OCI-LY7 (cell line): ENCODE measurements at regions not wholly inside any gene's neighbourhood (a gene's known extent, or its start where the extent isn't known, plus 50 kb on each side); places are given as distances from the start of the nearest gene placed in this dataset.

ENCODE experiments used
- BruUV-seq: library from RNA; stranded (reverse); fragments of 400-500 nt; replicated peaks from 2 replicates; lab custom pipeline; 2021; lab: Mats Ljungman, UMichigan
- CTCF ChIA-PET: fragments of 300-600 bp; sonication (Branson Sonifier 250); formaldehyde crosslinking; loops from one replicate; lab custom pipeline; 2022; ENCODE audit warnings: antibody characterized with exemption; ENCODE audit not compliant: unreplicated experiment; lab: Charles Lee
- POLR2A ChIA-PET: fragments of 300-600 bp; sonication (Branson Sonifier 250); formaldehyde crosslinking; loops from one replicate; lab custom pipeline; 2022; ENCODE audit warnings: antibody characterized with exemption; lab: Charles Lee
- DNase-seq: peaks from one replicate; pipeline ENCODE4 v3.0.0-alpha.2; 2015; ENCODE audit warnings: low spot score
- H2AFZ ChIP-seq: fragments of 200-600 bp; sonication (generic), shearing (Covaris generic); 2 replicates; pipeline ENCODE4 v1.6.1; 2014; ENCODE audit warnings: mild to moderate bottlenecking, antibody characterized with exemption, low read length, moderate library complexity
- H3K27ac ChIP-seq: fragments of 200-600 bp; sonication (generic); 2 replicates; pipeline ENCODE4 v1.5.1; 2014; ENCODE audit warnings: mixed run types, low read depth, mild to moderate bottlenecking, moderate library complexity, low read length, inconsistent platforms; ENCODE audit not compliant: poor library complexity, severe bottlenecking
- H3K36me3 ChIP-seq: fragments of 200-600 bp; sonication (generic); 2 replicates; pipeline ENCODE4 v1.6.1; 2014; ENCODE audit warnings: mild to moderate bottlenecking, antibody characterized with exemption, low read length, moderate library complexity, mixed read lengths; ENCODE audit not compliant: insufficient read depth
- H3K4me1 ChIP-seq: fragments of 200-600 bp; sonication (generic); 2 replicates; pipeline ENCODE4 v1.5.1; 2014; ENCODE audit warnings: mild to moderate bottlenecking, low read length; ENCODE audit not compliant: insufficient read depth, poor library complexity, severe bottlenecking
- H3K4me2 ChIP-seq: fragments of 200-600 bp; sonication (generic); 2 replicates; pipeline ENCODE4 v1.6.1; 2014; ENCODE audit warnings: mild to moderate bottlenecking, low read length
- H3K4me3 ChIP-seq: fragments of 200-600 bp; sonication (generic); 2 replicates; pipeline ENCODE4 v1.5.1; 2014; ENCODE audit warnings: mild to moderate bottlenecking, low read depth, low read length; ENCODE audit not compliant: poor library complexity, severe bottlenecking
- H3K79me2 ChIP-seq: fragments of 200-600 bp; sonication (generic); 2 replicates; pipeline ENCODE4 v1.6.1; 2016; ENCODE audit warnings: low read depth, mild to moderate bottlenecking, low read length, moderate library complexity, mixed read lengths; ENCODE audit not compliant: insufficient read depth
- H3K9me2 ChIP-seq: fragments of 200-600 bp; sonication (generic); 2 replicates; pipeline ENCODE4 v1.6.1; 2016; ENCODE audit warnings: mild to moderate bottlenecking, low read length, mixed read lengths; ENCODE audit not compliant: insufficient read depth
- H3K9me3 ChIP-seq: fragments of 200-600 bp; sonication (generic); 2 replicates; pipeline ENCODE4 v1.6.1; 2014; ENCODE audit warnings: mild to moderate bottlenecking, mixed run types, low read length, mixed read lengths
- H4K20me1 ChIP-seq: fragments of 200-600 bp; sonication (generic); 2 replicates; pipeline ENCODE4 v1.6.1; 2014; ENCODE audit warnings: mild to moderate bottlenecking, antibody characterized with exemption, low read length, moderate library complexity, mixed read lengths; ENCODE audit not compliant: insufficient read depth
- EZH2phosphoT487 ChIP-seq: fragments of 200-600 bp; sonication (generic); IDR thresholded peaks from 2 replicates; pipeline ENCODE4 v1.6.1; 2018; ENCODE audit warnings: low read depth, borderline replicate concordance, mild to moderate bottlenecking, mixed run types, antibody characterized with exemption, low read length, moderate library complexity, mixed read lengths
- intact Hi-C: fragments of 100-400 bp; cut with micrococcal nuclease; formaldehyde crosslinking; loops from one replicate; pipeline ENCODE4 v1.10.0; 2022; ENCODE audit not compliant: unreplicated experiment
- TF ChIP-seq, protein P1 (sequence below): fragments of 200-600 bp; sonication (generic); conservative IDR thresholded peaks from 2 replicates; pipeline ENCODE4 v1.5.1; 2014; ENCODE audit warnings: mild to moderate bottlenecking, antibody characterized with exemption, low read length, moderate library complexity, mixed read lengths

GRCh38 chr15:35854316-35854715, 308.4 kb upstream of the DPH6 start:
- intact Hi-C loops = no loop called here
- H2AFZ ChIP-seq = no peak overlapping the region
- CTCF ChIA-PET = no interaction called here

GRCh38 chr15:35857567-35858226, 311.7 kb upstream of the DPH6 start:
- intact Hi-C loops = no loop called here
- no peaks in the 10 kb centered on the region for H3K36me3 ChIP-seq
- ChIA-PET CTCF (no interaction called here), POLR2A (no interaction called here)
- no peak overlapping the region for H3K4me3 ChIP-seq
- DNase-seq = no peak
- H2AFZ ChIP-seq = no peak overlapping the region
- H3K9me3 ChIP-seq = no peaks in the 10 kb centered on the region
- TF ChIP-seq EZH2phosphoT487 = no peak
- TF ChIP-seq, protein P1, sequence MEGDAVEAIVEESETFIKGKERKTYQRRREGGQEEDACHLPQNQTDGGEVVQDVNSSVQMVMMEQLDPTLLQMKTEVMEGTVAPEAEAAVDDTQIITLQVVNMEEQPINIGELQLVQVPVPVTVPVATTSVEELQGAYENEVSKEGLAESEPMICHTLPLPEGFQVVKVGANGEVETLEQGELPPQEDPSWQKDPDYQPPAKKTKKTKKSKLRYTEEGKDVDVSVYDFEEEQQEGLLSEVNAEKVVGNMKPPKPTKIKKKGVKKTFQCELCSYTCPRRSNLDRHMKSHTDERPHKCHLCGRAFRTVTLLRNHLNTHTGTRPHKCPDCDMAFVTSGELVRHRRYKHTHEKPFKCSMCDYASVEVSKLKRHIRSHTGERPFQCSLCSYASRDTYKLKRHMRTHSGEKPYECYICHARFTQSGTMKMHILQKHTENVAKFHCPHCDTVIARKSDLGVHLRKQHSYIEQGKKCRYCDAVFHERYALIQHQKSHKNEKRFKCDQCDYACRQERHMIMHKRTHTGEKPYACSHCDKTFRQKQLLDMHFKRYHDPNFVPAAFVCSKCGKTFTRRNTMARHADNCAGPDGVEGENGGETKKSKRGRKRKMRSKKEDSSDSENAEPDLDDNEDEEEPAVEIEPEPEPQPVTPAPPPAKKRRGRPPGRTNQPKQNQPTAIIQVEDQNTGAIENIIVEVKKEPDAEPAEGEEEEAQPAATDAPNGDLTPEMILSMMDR = no peak
- no peak overlapping the region for H3K4me2 ChIP-seq
- H3K9me2 ChIP-seq = no peaks in the 10 kb centered on the region
- H4K20me1 ChIP-seq = no peaks in the 10 kb centered on the region
- H3K79me2 ChIP-seq = no peaks in the 10 kb centered on the region
- no peak overlapping the region for H3K27ac ChIP-seq
- H3K4me1 ChIP-seq = no peaks in the 10 kb centered on the region
- BruUV-seq = no TSS peak

More at GRCh38 chr15:35854316-35854715, 308.4 kb upstream of the DPH6 start:
- no TSS peak for BruUV-seq
- Histone ChIP-seq H3K36me3 (no peaks in the 10 kb centered on the region), H3K79me2 (no peaks in the 10 kb centered on the region), H3K4me1 (no peaks in the 10 kb centered on the region), H3K4me2 (no peak overlapping the region), H3K9me3 (no peaks in the 10 kb centered on the region), H4K20me1 (no peaks in the 10 kb centered on the region), H3K9me2 (no peaks in the 10 kb centered on the region), H3K4me3 (no peak overlapping the region), H3K27ac (no peak overlapping the region)
- DNase-seq = no peak
- POLR2A ChIA-PET = no interaction called here
- TF ChIP-seq EZH2phosphoT487 = no peak
- TF ChIP-seq, protein P1 = no peak

DNA sequence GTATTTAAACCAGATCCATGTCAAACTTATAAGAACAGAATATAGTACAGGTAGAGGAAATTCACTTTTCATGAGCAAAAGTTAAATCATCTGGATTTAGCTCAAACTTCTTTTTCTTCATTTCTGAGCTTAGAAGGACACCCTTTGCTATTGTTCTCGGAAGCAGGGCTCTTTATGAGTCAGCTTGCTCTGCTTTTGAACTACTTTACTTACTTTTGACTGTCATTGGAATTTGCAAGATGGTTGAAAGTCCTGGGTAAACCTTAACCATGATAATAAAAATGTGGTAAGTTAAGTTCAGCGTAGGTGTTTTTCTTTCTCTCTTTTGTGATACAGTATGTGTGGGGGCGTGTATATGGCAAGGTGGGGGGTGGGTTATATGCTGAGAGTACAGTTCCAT, 312.7 kb upstream of the DPH6 start:
- no TSS peak for BruUV-seq
- Histone ChIP-seq H3K4me2 (no peak overlapping the region), H3K79me2 (no peaks in the 10 kb centered on the region), H3K9me2 (no peaks in the 10 kb centered on the region), H3K9me3 (no peaks in the 10 kb centered on the region), H3K36me3 (no peaks in the 10 kb centered on the region), H3K4me1 (no peaks in the 10 kb centered on the region), H3K27ac (no peak overlapping the region), H4K20me1 (no peaks in the 10 kb centered on the region), H3K4me3 (no peak overlapping the region), H2AFZ (no peak overlapping the region)
- TF ChIP-seq, protein P1 = no peak
- TF ChIP-seq EZH2phosphoT487 = no peak
- no peak for DNase-seq
- intact Hi-C loops = no loop called here
- CTCF ChIA-PET = no interaction called here
- POLR2A ChIA-PET = interaction anchor here (0.6 kb wide), 1 partner anchor 270 kb away, joined by 4 read pairs; no protein-coding TSS in a partner anchor
